Mesenchymal stem cell (in vitro differentiated cells and primary cell): ENCODE measurements at regions not wholly inside any gene's neighbourhood (a gene's known extent, or its start where the extent isn't known, plus 50 kb on each side); places are given as distances from the start of the nearest gene placed in this dataset.

Source experiments
- DNase-seq: peaks from one replicate; pipeline ENCODE4 v3.0.0-alpha.2; 2013
- H2AFZ ChIP-seq: one replicate; pipeline ENCODE4 v1.6.1; 2013; ENCODE audit warnings: low read depth, mild to moderate bottlenecking, control low read depth, inconsistent platforms, low read length, moderate library complexity
- H2AK5ac ChIP-seq: 2 replicates; pipeline ENCODE4 v1.6.1; 2013; ENCODE audit warnings: low read length, moderate library complexity, mild to moderate bottlenecking, inconsistent platforms; ENCODE audit not compliant: severe bottlenecking
- H2BK120ac ChIP-seq: one replicate; pipeline ENCODE4 v1.6.1; 2013; ENCODE audit warnings: low read depth, mild to moderate bottlenecking, inconsistent platforms, low read length, moderate library complexity
- H2BK12ac ChIP-seq, 2 experiments: one replicate each; pipeline ENCODE4 v1.6.1; 2013; ENCODE audit warnings: inconsistent platforms in 2 of 2, low read length in 2 of 2, mild to moderate bottlenecking in 2 of 2, moderate library complexity in 2 of 2, control low read depth in 1 of 2
- H2BK15ac ChIP-seq: one replicate; pipeline ENCODE4 v1.6.1; 2013; ENCODE audit warnings: mild to moderate bottlenecking, low read depth, inconsistent platforms; ENCODE audit not compliant: poor library complexity, severe bottlenecking
- H2BK5ac ChIP-seq: 2 replicates; pipeline ENCODE4 v1.6.1; 2013; ENCODE audit warnings: low read depth, mild to moderate bottlenecking, low read length, control low read depth, inconsistent platforms; ENCODE audit not compliant: poor library complexity, severe bottlenecking
- H3K14ac ChIP-seq, 2 experiments: one replicate each; pipeline ENCODE4 v1.6.1; 2013; ENCODE audit warnings: inconsistent platforms in 2 of 2, low read length in 2 of 2, control low read depth in 1 of 2, mild to moderate bottlenecking in 1 of 2, moderate library complexity in 1 of 2
- H3K18ac ChIP-seq, 2 experiments: one replicate each; pipeline ENCODE4 v1.6.1; 2013; ENCODE audit warnings: inconsistent platforms in 2 of 2, low read length in 2 of 2, control low read depth in 1 of 2, low read depth in 1 of 2, mild to moderate bottlenecking in 1 of 2
- H3K23ac ChIP-seq, 2 experiments: one replicate each; pipeline ENCODE4 v1.6.1; 2013; ENCODE audit warnings: inconsistent platforms in 2 of 2, low read length in 2 of 2, mild to moderate bottlenecking in 2 of 2, moderate library complexity in 2 of 2, control low read depth in 1 of 2
- H3K27ac ChIP-seq: 2 replicates; pipeline ENCODE4 v1.5.1; 2013; ENCODE audit warnings: mild to moderate bottlenecking, moderate library complexity, low read length, control low read depth, inconsistent platforms; ENCODE audit not compliant: poor library complexity, severe bottlenecking
- H3K27me3 ChIP-seq, 2 experiments: 2 replicates each; pipeline versions ENCODE4 v1.6.1 to v1.7.0; 2013; ENCODE audit warnings: low read length in 2 of 2, mild to moderate bottlenecking in 2 of 2, moderate library complexity in 2 of 2, control low read depth in 1 of 2, inconsistent platforms in 1 of 2; ENCODE audit not compliant: control insufficient read depth in 1 of 2, insufficient read depth in 1 of 2
- H3K36me3 ChIP-seq, 2 experiments: 2 replicates each; pipeline versions ENCODE4 v1.6.1 to v1.7.0; 2013; ENCODE audit warnings: low read length in 2 of 2, control low read depth in 1 of 2, inconsistent platforms in 1 of 2, low read depth in 1 of 2, mild to moderate bottlenecking in 1 of 2; ENCODE audit not compliant: insufficient read depth in 2 of 2, control insufficient read depth in 1 of 2
- H3K4ac ChIP-seq, 2 experiments: one replicate each; pipeline ENCODE4 v1.6.1; 2013; ENCODE audit warnings: inconsistent platforms in 2 of 2, low read length in 2 of 2, mild to moderate bottlenecking in 2 of 2, moderate library complexity in 2 of 2, control low read depth in 1 of 2, low read depth in 1 of 2
- H3K4me1 ChIP-seq: 2 replicates; pipeline ENCODE4 v1.6.1; 2013; ENCODE audit warnings: low read depth, low read length, control low read depth; ENCODE audit not compliant: control insufficient read depth, insufficient read depth
- H3K4me2 ChIP-seq: 2 replicates; pipeline ENCODE4 v1.6.1; 2013; ENCODE audit warnings: low read length, mild to moderate bottlenecking, inconsistent platforms; ENCODE audit not compliant: poor library complexity, severe bottlenecking
- H3K4me3 ChIP-seq, 2 experiments: 2 replicates each; pipeline versions ENCODE4 v1.5.1 to v1.7.0; 2013; ENCODE audit warnings: low read length in 2 of 2, mild to moderate bottlenecking in 2 of 2, control low read depth in 1 of 2, low read depth in 1 of 2; ENCODE audit not compliant: insufficient read depth in 1 of 2
- H3K79me1 ChIP-seq: replicated peaks from 2 replicates; pipeline ENCODE4 v1.6.1; 2013; ENCODE audit warnings: mild to moderate bottlenecking, control low read depth, low read length, inconsistent platforms; ENCODE audit not compliant: poor library complexity, severe bottlenecking
- H3K9ac ChIP-seq: 2 replicates; pipeline ENCODE4 v1.7.0; 2013; ENCODE audit warnings: mild to moderate bottlenecking, low read length, moderate library complexity
- H3K9me3 ChIP-seq: 2 replicates; pipeline ENCODE4 v1.7.0; 2013; ENCODE audit warnings: mild to moderate bottlenecking, low read length; ENCODE audit not compliant: control insufficient read depth
- H4K8ac ChIP-seq: one replicate; pipeline ENCODE4 v1.6.1; 2013; ENCODE audit warnings: inconsistent platforms, mild to moderate bottlenecking, low read length, moderate library complexity
- H4K91ac ChIP-seq: one replicate; pipeline ENCODE4 v1.6.1; 2013; ENCODE audit warnings: mild to moderate bottlenecking, low read length, inconsistent platforms
- WGBS: methylation state at CpG from one replicate; pipeline ENCODE4 v1.1.7; 2013; ENCODE audit warnings: mixed read lengths; 5-methylcytosine and 5-hydroxymethylcytosine counted together

DNA sequence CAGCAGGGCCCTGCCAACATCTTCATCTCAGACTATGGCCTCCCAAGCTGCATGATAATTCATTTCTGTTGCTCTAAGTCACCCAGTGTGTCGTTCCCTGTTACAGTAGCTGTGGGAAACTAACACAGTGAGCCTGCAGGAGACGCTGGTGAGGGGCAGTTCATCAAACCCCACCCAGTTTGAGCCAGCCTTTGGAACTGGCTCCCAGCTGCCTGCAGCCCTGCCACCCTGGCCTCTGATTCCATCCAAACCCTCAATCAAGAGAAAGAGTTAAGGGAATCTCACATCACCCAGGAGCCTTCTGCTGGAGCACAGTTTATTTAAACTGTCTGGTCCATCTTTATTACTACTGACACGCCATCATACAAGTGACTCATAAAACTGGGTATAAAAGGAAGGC lies 64.9 kb upstream of the ZCCHC2 start:
- no peak overlapping the region for H3K9ac ChIP-seq

DNA sequence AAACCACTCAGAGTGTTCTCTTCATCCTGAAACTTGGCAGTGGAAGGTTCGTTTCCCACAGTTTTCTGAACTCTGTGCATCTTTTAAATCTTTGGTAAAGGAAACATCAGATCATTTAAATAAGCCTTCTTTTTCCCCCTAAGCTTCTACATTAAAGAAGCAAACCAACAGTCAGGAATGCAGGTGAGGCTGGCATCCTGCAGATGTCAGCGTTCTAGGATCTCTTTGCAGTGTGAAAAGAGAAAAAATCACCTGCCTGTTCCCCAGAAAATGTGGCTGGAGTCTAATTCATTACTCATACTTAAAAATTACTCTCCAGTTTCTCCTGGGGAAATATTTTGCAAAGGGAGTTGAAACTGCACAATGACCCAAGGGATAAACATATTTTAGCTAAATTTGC lies 64.5 kb upstream of the ZCCHC2 start:
- DNase-seq: no peak
- no peak overlapping the region for H4K8ac ChIP-seq
- H3K79me1 ChIP-seq: no peaks in the 10 kb centered on the region
- H2BK120ac ChIP-seq: no peak overlapping the region
- no peak overlapping the region for H3K18ac ChIP-seq
- H2BK12ac ChIP-seq: no peak overlapping the region
- no peak overlapping the region for H3K4ac ChIP-seq
- H3K4me2 ChIP-seq: no peak overlapping the region
- no peaks in the 10 kb centered on the region for H3K9me3 ChIP-seq
- no peak overlapping the region for H3K4me3 ChIP-seq
- H3K9ac ChIP-seq: no peak overlapping the region
- H2BK15ac ChIP-seq: no peak overlapping the region
- H2AK5ac ChIP-seq: no peak overlapping the region
- no peak overlapping the region for H3K23ac ChIP-seq
- no peaks in the 10 kb centered on the region for H3K4me1 ChIP-seq
- H3K27ac ChIP-seq: no peak overlapping the region
- no peak overlapping the region for H2BK5ac ChIP-seq
- no peak overlapping the region for H4K91ac ChIP-seq
- H3K27me3 ChIP-seq: no peaks in the 10 kb centered on the region
- no peak overlapping the region for H2AFZ ChIP-seq
- 71% methylated on average over 2 of the region's 2 CpGs for WGBS
- no peaks in the 10 kb centered on the region for H3K36me3 ChIP-seq
- H3K14ac ChIP-seq: no peak overlapping the region

More for the DNA sequence above, 64.9 kb upstream of the ZCCHC2 start:
- no peak overlapping the region for H4K91ac ChIP-seq
- H3K4ac ChIP-seq: no peak overlapping the region
- no peak overlapping the region for H2AK5ac ChIP-seq
- no peaks in the 10 kb centered on the region for H3K79me1 ChIP-seq
- H2AFZ ChIP-seq: no peak overlapping the region
- no peak overlapping the region for H3K4me2 ChIP-seq
- no peaks in the 10 kb centered on the region for H3K27me3 ChIP-seq
- H3K27ac ChIP-seq: no peak overlapping the region
- H3K4me1 ChIP-seq: no peaks in the 10 kb centered on the region
- no peak overlapping the region for H3K23ac ChIP-seq
- H3K9me3 ChIP-seq: no peaks in the 10 kb centered on the region
- H2BK120ac ChIP-seq: no peak overlapping the region
- no peaks in the 10 kb centered on the region for H3K36me3 ChIP-seq
- no peak overlapping the region for H2BK15ac ChIP-seq
- WGBS: 55% methylated on average over 2 of the region's 3 CpGs
- no peak overlapping the region for H3K4me3 ChIP-seq
- no peak overlapping the region for H2BK12ac ChIP-seq
- H4K8ac ChIP-seq: no peak overlapping the region
- H2BK5ac ChIP-seq: no peak overlapping the region
- no peak for DNase-seq
- no peak overlapping the region for H3K14ac ChIP-seq
- H3K18ac ChIP-seq: no peak overlapping the region

DNA sequence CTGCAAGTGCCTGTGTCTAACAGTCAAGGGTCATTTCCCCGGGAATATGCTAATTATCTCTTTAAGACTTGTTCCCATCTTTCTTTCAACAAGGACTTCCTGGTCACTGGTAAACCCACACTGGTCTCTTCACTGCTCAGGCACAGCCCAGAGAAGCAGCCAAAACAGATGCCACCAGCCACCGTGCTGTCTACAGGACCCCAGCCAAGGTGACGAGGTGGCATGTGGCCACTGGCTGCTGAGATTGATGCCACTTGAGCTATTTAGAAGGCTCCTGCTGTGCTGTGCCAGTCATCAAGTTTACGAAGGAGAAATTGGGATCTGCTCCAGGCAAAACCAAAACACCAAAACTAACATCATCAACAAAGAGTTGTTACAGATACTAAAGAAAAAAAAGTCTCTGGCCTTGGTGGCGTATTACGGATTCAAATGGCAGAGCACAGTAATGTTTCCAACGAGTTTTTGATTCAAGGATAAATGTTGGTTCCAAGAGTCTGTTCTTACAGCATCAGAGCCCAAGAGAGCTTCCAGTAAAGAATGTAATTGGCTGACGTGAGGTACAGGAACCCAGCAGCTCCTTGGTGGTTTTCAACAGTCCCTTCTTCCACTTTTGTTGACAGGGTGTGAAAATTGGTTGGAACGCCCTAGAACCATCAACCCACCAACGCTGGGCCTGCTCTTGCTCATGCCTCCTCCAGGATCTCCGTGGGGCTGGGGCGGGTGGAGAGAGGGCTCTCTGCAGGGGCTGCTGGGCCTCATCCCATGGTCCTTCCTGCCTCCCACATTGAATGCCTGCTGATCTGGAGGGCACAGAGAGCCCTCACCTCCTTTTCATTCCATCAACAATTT lies 63.7 kb upstream of the ZCCHC2 start:
- Histone ChIP-seq H4K8ac (no peak overlapping the region), H3K23ac (no peak overlapping the region), H3K27me3 (no peaks in the 10 kb centered on the region), H4K91ac (no peak overlapping the region), H2BK15ac (no peak overlapping the region), H2BK5ac (no peak overlapping the region), H3K4me2 (no peak overlapping the region), H3K14ac (no peak overlapping the region), H3K4ac (peak overlapping the region in 1 of 2 experiments; percentile 13), H3K36me3 (no peaks in the 10 kb centered on the region), H3K4me1 (no peaks in the 10 kb centered on the region), H3K4me3 (peak overlapping the region in 1 of 2 experiments; percentile 27), H2AK5ac (no peak overlapping the region), H3K27ac (no peak overlapping the region), H3K18ac (no peak overlapping the region), H3K79me1 (no peaks in the 10 kb centered on the region), H3K9me3 (no peaks in the 10 kb centered on the region), H2BK12ac (no peak overlapping the region), H3K9ac (no peak overlapping the region), H2AFZ (no peak overlapping the region), H2BK120ac (no peak overlapping the region)
- 92% methylated on average over 12 of the region's 12 CpGs for WGBS
- DNase-seq: no peak

DNA sequence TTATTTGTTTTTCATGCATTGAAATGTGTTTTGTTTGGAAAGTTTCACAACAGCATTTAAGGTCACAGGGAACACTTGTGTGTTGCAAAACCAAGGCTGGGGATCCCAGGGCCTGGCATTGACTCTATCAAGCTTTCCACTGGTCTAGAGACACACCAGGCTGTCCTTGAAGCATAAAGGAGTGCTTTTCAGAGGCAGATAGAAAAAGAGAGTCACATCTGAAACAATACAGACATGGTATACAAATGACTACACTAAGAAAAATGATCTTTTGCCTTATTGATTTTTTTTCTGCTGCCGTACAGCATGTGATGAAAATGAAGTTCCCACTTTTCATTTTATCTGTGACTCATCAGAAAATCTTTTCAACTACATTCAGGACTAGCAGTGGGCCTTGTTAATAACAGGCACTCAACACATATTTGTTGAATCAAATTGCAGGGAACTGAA lies 61.9 kb upstream of the ZCCHC2 start:
- H3K4ac ChIP-seq: no peak overlapping the region
- 67% methylated on average over 1 of the region's 1 CpG for WGBS

More for the DNA sequence above, 61.9 kb upstream of the ZCCHC2 start:
- Histone ChIP-seq H3K4me1 (no peaks in the 10 kb centered on the region), H3K9me3 (no peaks in the 10 kb centered on the region), H3K14ac (no peak overlapping the region), H2BK5ac (no peak overlapping the region), H3K79me1 (no peaks in the 10 kb centered on the region), H2BK120ac (no peak overlapping the region), H3K23ac (no peak overlapping the region), H3K27me3 (no peaks in the 10 kb centered on the region), H2BK12ac (no peak overlapping the region), H3K36me3 (no peaks in the 10 kb centered on the region), H3K9ac (peak overlapping the region; percentile 5), H2BK15ac (no peak overlapping the region), H4K91ac (no peak overlapping the region), H3K18ac (no peak overlapping the region), H3K4me2 (no peak overlapping the region), H3K27ac (no peak overlapping the region), H2AK5ac (no peak overlapping the region), H4K8ac (no peak overlapping the region), H2AFZ (no peak overlapping the region), H3K4me3 (no peak overlapping the region)
- DNase-seq: peak; percentile 61
